ENCODE measurements at regions not wholly inside any gene's neighbourhood (a gene's known extent, or its start where the extent isn't known, plus 50 kb on each side); places are given as distances from the start of the nearest gene placed in this dataset.
A peak's percentile ranks its signal among the peaks of the same experiment; 100 is the strongest.

GRCh38 chr15:38090223-38090622, 155.8 kb downstream of the TMCO5A start:
- Histone ChIP-seq H3K23ac (ENCODE audit: low read depth, low read length) (no peak overlapping the region), H2BK20ac (ENCODE audit: low read depth, low read length) (no peak overlapping the region), H4K20me1 (ENCODE audit: insufficient read depth, low read length) (no peaks in the 10 kb centered on the region), H2AK5ac (ENCODE audit: low read depth, low read length) (peak overlapping the region; percentile 20; the same call in 1 of the 2 replicates), H3K4me1 (ENCODE audit: control insufficient read depth, insufficient read depth, low read length) (peaks cover 4% of the 10 kb centered on the region; the same call in 1 of the 2 replicates), H2BK5ac (ENCODE audit: low read depth, low read length, poor library complexity, severe bottlenecking) (no peak overlapping the region), H2BK120ac (ENCODE audit: low read depth, low read length) (peak overlapping the region; percentile 59; the same call in 1 of the 2 replicates), H3K4ac (ENCODE audit: low read depth, low read length) (0 out of 2 replicates have a peak overlapping the region, but pooled peaks have one; percentile 40), H2BK15ac (ENCODE audit: low read depth, low read length) (no peak overlapping the region), H3K56ac (ENCODE audit: extremely low read depth, insufficient read depth, low read length) (no peak overlapping the region), H3K9me1 (ENCODE audit: insufficient read depth, low read length) (no peaks in the 10 kb centered on the region; the same call in 1 of the 2 replicates), H3K9ac (ENCODE audit: low read depth, low read length) (no peak overlapping the region), H4K91ac (ENCODE audit: insufficient read depth, low read depth, low read length) (0 out of 2 replicates have a peak overlapping the region, but pooled peaks have one; percentile 13), H4K5ac (ENCODE audit: low read depth, low read length) (no peak overlapping the region), H2AK9ac (replicated peaks; ENCODE audit: low read depth, low read length, poor library complexity) (no peak overlapping the region), H4K8ac (ENCODE audit: low read depth in 2 of 2, low read length in 2 of 2) (peak overlapping the region in 1 of 2 experiments; percentile 49; a peak in 1 of 4 replicates), H3K14ac (replicated peaks; ENCODE audit: low read depth, low read length) (peak overlapping the region; percentile 25; the same call in 1 of the 2 replicates), H3K79me1 (ENCODE audit: low read depth in 1 of 2, low read length in 2 of 2) (no peaks in the 10 kb centered on the region), H2AFZ (replicated peaks; ENCODE audit: low read length, poor library complexity) (no peak overlapping the region), H3K27ac (ENCODE audit: insufficient read depth, low read length) (no peak overlapping the region), H3K4me2 (ENCODE audit: low read depth, low read length) (no peak overlapping the region), H3K4me3 (ENCODE audit: insufficient read depth, low read depth, low read length) (no peak overlapping the region), H3K36me3 (ENCODE audit: control insufficient read depth, insufficient read depth, low read length) (no peaks in the 10 kb centered on the region), H3K18ac (ENCODE audit: low read depth, low read length) (no peak overlapping the region), H3K9me3 (ENCODE audit: control insufficient read depth, insufficient read depth, low read length) (no peaks in the 10 kb centered on the region), H3K27me3 (ENCODE audit: control insufficient read depth, insufficient read depth, low read length) (no peaks in the 10 kb centered on the region)
- no peak for ATAC-seq (ENCODE audit: low read depth)
- no TSS peak for BruUV-seq (replicated peaks)
- ChIA-PET POLR2A (ENCODE audit: unreplicated experiment) (no interaction called here), CTCF (no interaction called here)
- dilution Hi-C loops (cut with HindIII; ENCODE audit: low sequenced_read_pairs, unreplicated experiment) (no loop called here), intact Hi-C loops (cut with micrococcal nuclease) (no loop called here), in situ Hi-C loops (cut with MboI; ENCODE audit: low sequenced_read_pairs) (no loop called here)
- no peak for TF ChIP-seq BHLHE40 (IDR thresholded peaks at IDR 0.05; ENCODE audit: low read depth, low read length)
- no peak for TF ChIP-seq RAD21 (IDR thresholded peaks at IDR 0.05; ENCODE audit: low read length)
- no peak for TF ChIP-seq MXI1 (IDR thresholded peaks at IDR 0.05; ENCODE audit: borderline replicate concordance, low read depth, low read length)
- no peak for TF ChIP-seq ELK1 (IDR thresholded peaks at IDR 0.05; ENCODE audit: borderline replicate concordance, low read depth, low read length)
- TF ChIP-seq SMC3 (IDR thresholded peaks at IDR 0.05; ENCODE audit: low read depth, low read length) = no peak
- no peak for TF ChIP-seq USF2 (IDR thresholded peaks at IDR 0.05; ENCODE audit: low read depth, low read length)
- TF ChIP-seq POLR2A (IDR thresholded peaks at IDR 0.05; ENCODE audit: low read depth, low read length) = no peak
- TF ChIP-seq NFE2L2 (IDR thresholded peaks at IDR 0.05; ENCODE audit: low read depth, low read length) = no peak
- no peak for DNase-seq
- WGBS, 2 experiments (ENCODE audit: extremely low coverage in 2 of 2, insufficient read length in 1 of 2) = no CpG with 5 or more reads among the region's 4 CpGs

Measured in IMR-90 (cell line).